DOHH2 (cell line): ENCODE measurements at regions not wholly inside any gene's neighbourhood (a gene's known extent, or its start where the extent isn't known, plus 50 kb on each side); places are given as distances from the start of the nearest gene placed in this dataset.

ENCODE experiments used
- H3F3A ChIP-seq: fragments of 200-600 bp; sonication (generic), shearing (Covaris generic); 2 replicates; pipeline ENCODE4 v1.6.0; 2016; ENCODE audit warnings: antibody characterized with exemption, mild to moderate bottlenecking; ENCODE audit not compliant: control insufficient read depth, insufficient read depth
- H3K27ac ChIP-seq: fragments of 200-600 bp; sonication (generic); 2 replicates; pipeline ENCODE4 v1.5.1; 2014; ENCODE audit warnings: low read depth, mild to moderate bottlenecking, low read length, moderate library complexity
- H3K27me3 ChIP-seq: fragments of 200-600 bp; sonication (generic); 2 replicates; pipeline ENCODE4 v1.6.1; 2014; ENCODE audit warnings: mild to moderate bottlenecking, low read length, mixed read lengths; ENCODE audit not compliant: control insufficient read depth
- H3K36me3 ChIP-seq: fragments of 200-600 bp; sonication (generic); 2 replicates; pipeline ENCODE4 v1.6.1; 2014; ENCODE audit warnings: mild to moderate bottlenecking, low read length, moderate library complexity, mixed read lengths; ENCODE audit not compliant: control insufficient read depth
- H3K4me1 ChIP-seq: fragments of 200-600 bp; sonication (generic); 2 replicates; pipeline ENCODE4 v1.6.1; 2014; ENCODE audit warnings: mild to moderate bottlenecking, low read length, mixed read lengths; ENCODE audit not compliant: control insufficient read depth
- H3K4me2 ChIP-seq: fragments of 200-600 bp; sonication (generic); 2 replicates; pipeline ENCODE4 v1.6.0; 2014; ENCODE audit warnings: mild to moderate bottlenecking, low read length, moderate library complexity
- H3K4me3 ChIP-seq: fragments of 200-600 bp; sonication (generic); 2 replicates; pipeline ENCODE4 v1.5.1; 2014; ENCODE audit warnings: mild to moderate bottlenecking, low read length, mixed read lengths
- H3K79me2 ChIP-seq: fragments of 200-600 bp; sonication (generic); 2 replicates; pipeline ENCODE4 v1.6.1; 2014; ENCODE audit warnings: mild to moderate bottlenecking, low read length, mixed read lengths; ENCODE audit not compliant: control insufficient read depth
- H3K9me2 ChIP-seq: fragments of 200-600 bp; sonication (generic); replicated peaks from 2 replicates; pipeline ENCODE4 v1.6.1; 2014; ENCODE audit warnings: mild to moderate bottlenecking, low read length, mixed read lengths; ENCODE audit not compliant: control insufficient read depth
- H3K9me3 ChIP-seq: fragments of 200-600 bp; sonication (generic); 2 replicates; pipeline ENCODE4 v1.6.1; 2014; ENCODE audit warnings: antibody characterized with exemption, low read length, mixed read lengths; ENCODE audit not compliant: control insufficient read depth, insufficient read depth
- H4K20me1 ChIP-seq: fragments of 200-600 bp; sonication (generic); 2 replicates; pipeline ENCODE4 v1.6.0; 2014; ENCODE audit warnings: low read depth, mild to moderate bottlenecking, antibody characterized with exemption, low read length, moderate library complexity; ENCODE audit not compliant: control insufficient read depth, insufficient read depth
- CTCF ChIP-seq: fragments of 200-600 bp; sonication (generic); IDR thresholded peaks from one replicate; pipeline ENCODE4 v1.5.1; 2014; ENCODE audit warnings: antibody characterized with exemption, mild to moderate bottlenecking, low read depth, low read length; ENCODE audit not compliant: poor library complexity, severe bottlenecking
- EZH2phosphoT487 ChIP-seq: fragments of 200-600 bp; sonication (generic); IDR thresholded peaks from 2 replicates; pipeline ENCODE4 v1.6.1; 2017; ENCODE audit warnings: borderline replicate concordance, mild to moderate bottlenecking, antibody characterized with exemption, low read length, moderate library complexity, mixed read lengths

- H3K36me3 ChIP-seq, result no peaks in the 10 kb centered on the region
- H3K27me3 ChIP-seq, result no peaks in the 10 kb centered on the region
- H3K79me2 ChIP-seq, result no peaks in the 10 kb centered on the region
- no peak overlapping the region for H3K27ac ChIP-seq
- no peaks in the 10 kb centered on the region for H3K4me1 ChIP-seq
- no peak overlapping the region for H3K4me3 ChIP-seq
- H4K20me1 ChIP-seq, result no peaks in the 10 kb centered on the region
- peaks cover 10% of the 10 kb centered on the region; the same call in 1 of the 2 replicates for H3K9me3 ChIP-seq
- H3K9me2 ChIP-seq, result no peaks in the 10 kb centered on the region; the same call in 1 of the 2 replicates
- no peaks in the 10 kb centered on the region for H3F3A ChIP-seq
- no peak overlapping the region for H3K4me2 ChIP-seq
- TF ChIP-seq EZH2phosphoT487 (no peak), CTCF (no peak)
Measured at GRCh38 chr7:136528329-136528728, 340.1 kb upstream of the CHRM2 start.

- TF ChIP-seq CTCF, result no peak
- H3K4me1 ChIP-seq, result no peaks in the 10 kb centered on the region
- no peaks in the 10 kb centered on the region for H3F3A ChIP-seq
- no peaks in the 10 kb centered on the region for H3K36me3 ChIP-seq
- no peak overlapping the region for H3K4me3 ChIP-seq
- no peak overlapping the region for H3K4me2 ChIP-seq
- H3K9me3 ChIP-seq, result peaks cover 10% of the 10 kb centered on the region; the same call in 1 of the 2 replicates
- no peaks in the 10 kb centered on the region for H3K79me2 ChIP-seq
- no peaks in the 10 kb centered on the region for H3K27me3 ChIP-seq
- no peaks in the 10 kb centered on the region; the same call in 1 of the 2 replicates for H3K9me2 ChIP-seq
- H3K27ac ChIP-seq, result no peak overlapping the region
- H4K20me1 ChIP-seq, result no peaks in the 10 kb centered on the region
Measured at GRCh38 chr7:136527554-136527953, 340.9 kb upstream of the CHRM2 start.

- TF ChIP-seq EZH2phosphoT487, result no peak
- Histone ChIP-seq H3K9me2 (no peaks in the 10 kb centered on the region; the same call in 1 of the 2 replicates), H3K27me3 (no peaks in the 10 kb centered on the region), H3K4me3 (no peak overlapping the region), H3K4me2 (no peak overlapping the region), H3K79me2 (no peaks in the 10 kb centered on the region), H3F3A (no peaks in the 10 kb centered on the region), H3K4me1 (no peaks in the 10 kb centered on the region), H4K20me1 (no peaks in the 10 kb centered on the region), H3K27ac (no peak overlapping the region), H3K36me3 (no peaks in the 10 kb centered on the region), H3K9me3 (peaks cover 10% of the 10 kb centered on the region; the same call in 1 of the 2 replicates)
Measured at GRCh38 chr7:136526408-136527105, 341.9 kb upstream of the CHRM2 start.

GRCh38 chr7:136523571-136523970, 344.9 kb upstream of the CHRM2 start:
- no peaks in the 10 kb centered on the region; the same call in 1 of the 2 replicates for H3K9me2 ChIP-seq
- TF ChIP-seq EZH2phosphoT487 (no peak), CTCF (no peak)
- no peaks in the 10 kb centered on the region for H3K79me2 ChIP-seq
- H3F3A ChIP-seq, result no peaks in the 10 kb centered on the region
- H4K20me1 ChIP-seq, result no peaks in the 10 kb centered on the region
- H3K9me3 ChIP-seq, result peaks cover 10% of the 10 kb centered on the region; the same call in 1 of the 2 replicates
- no peaks in the 10 kb centered on the region for H3K27me3 ChIP-seq
- H3K36me3 ChIP-seq, result no peaks in the 10 kb centered on the region
- H3K4me3 ChIP-seq, result no peak overlapping the region
- no peak overlapping the region for H3K27ac ChIP-seq
- H3K4me1 ChIP-seq, result no peaks in the 10 kb centered on the region
- no peak overlapping the region for H3K4me2 ChIP-seq
